Breast epithelium (tissue), 3 donors: ENCODE measurements at regions not wholly inside any gene's neighbourhood (a gene's known extent, or its start where the extent isn't known, plus 50 kb on each side); places are given as distances from the start of the nearest gene placed in this dataset.

Source experiments
- CTCF ChIP-seq, 3 donors: fragments of 450-650 bp; IDR thresholded peaks; one replicate each; pipeline ENCODE4 v1.5.1; 2016 to 2017; ENCODE audit warnings: antibody characterized with exemption in 3 of 3, mild to moderate bottlenecking in 3 of 3, moderate library complexity in 3 of 3
- POLR2A ChIP-seq: fragments of 450-650 bp; IDR thresholded peaks from one replicate; pipeline ENCODE4 v1.6.1; 2016; ENCODE audit warnings: antibody characterized with exemption, mild to moderate bottlenecking, moderate library complexity
- POLR2AphosphoS5 ChIP-seq, 3 donors: sonication (generic); formaldehyde crosslinking; IDR thresholded peaks; one replicate each; pipeline ENCODE4 v1.6.1; 2017; ENCODE audit warnings: antibody characterized with exemption in 3 of 3

GRCh38 chr5:143673676-143674468, 138.1 kb upstream of the HMHB1 start:
- no peak for TF ChIP-seq CTCF (IDR thresholded peaks at IDR 0.05)
- TF ChIP-seq POLR2A = no peak
- no peak for TF ChIP-seq POLR2AphosphoS5 (IDR thresholded peaks at IDR 0.05)
